ENCODE measurements at regions not wholly inside any gene's neighbourhood (a gene's known extent, or its start where the extent isn't known, plus 50 kb on each side); places are given as distances from the start of the nearest gene placed in this dataset.

DNA sequence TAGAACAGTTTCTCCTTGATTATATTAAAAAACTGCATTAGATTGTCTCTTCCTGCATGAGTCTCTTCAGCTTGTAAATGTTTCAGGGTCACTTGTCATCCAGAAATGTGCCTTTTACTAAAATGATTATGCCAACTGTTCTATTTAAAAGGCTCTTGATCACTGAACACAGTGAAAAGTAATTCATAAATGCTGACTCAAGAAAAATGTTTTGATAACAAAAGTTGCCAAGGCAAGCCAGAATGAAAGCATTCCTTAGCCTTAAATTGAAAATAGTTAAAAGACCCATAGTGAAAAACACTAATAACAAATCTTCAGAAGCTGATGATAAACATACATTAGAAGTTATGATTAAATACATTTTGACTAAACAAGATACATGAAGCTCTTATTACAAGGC, 356.0 kb upstream of the KIF2B start:
- no peak for TF ChIP-seq POLR2A (IDR thresholded peaks at IDR 0.05)
- TF ChIP-seq, protein P1, sequence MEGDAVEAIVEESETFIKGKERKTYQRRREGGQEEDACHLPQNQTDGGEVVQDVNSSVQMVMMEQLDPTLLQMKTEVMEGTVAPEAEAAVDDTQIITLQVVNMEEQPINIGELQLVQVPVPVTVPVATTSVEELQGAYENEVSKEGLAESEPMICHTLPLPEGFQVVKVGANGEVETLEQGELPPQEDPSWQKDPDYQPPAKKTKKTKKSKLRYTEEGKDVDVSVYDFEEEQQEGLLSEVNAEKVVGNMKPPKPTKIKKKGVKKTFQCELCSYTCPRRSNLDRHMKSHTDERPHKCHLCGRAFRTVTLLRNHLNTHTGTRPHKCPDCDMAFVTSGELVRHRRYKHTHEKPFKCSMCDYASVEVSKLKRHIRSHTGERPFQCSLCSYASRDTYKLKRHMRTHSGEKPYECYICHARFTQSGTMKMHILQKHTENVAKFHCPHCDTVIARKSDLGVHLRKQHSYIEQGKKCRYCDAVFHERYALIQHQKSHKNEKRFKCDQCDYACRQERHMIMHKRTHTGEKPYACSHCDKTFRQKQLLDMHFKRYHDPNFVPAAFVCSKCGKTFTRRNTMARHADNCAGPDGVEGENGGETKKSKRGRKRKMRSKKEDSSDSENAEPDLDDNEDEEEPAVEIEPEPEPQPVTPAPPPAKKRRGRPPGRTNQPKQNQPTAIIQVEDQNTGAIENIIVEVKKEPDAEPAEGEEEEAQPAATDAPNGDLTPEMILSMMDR (IDR thresholded peaks at IDR 0.05) = no peak
